ENCODE measurements at regions not wholly inside any gene's neighbourhood (a gene's known extent, or its start where the extent isn't known, plus 50 kb on each side); places are given as distances from the start of the nearest gene placed in this dataset.

DNA sequence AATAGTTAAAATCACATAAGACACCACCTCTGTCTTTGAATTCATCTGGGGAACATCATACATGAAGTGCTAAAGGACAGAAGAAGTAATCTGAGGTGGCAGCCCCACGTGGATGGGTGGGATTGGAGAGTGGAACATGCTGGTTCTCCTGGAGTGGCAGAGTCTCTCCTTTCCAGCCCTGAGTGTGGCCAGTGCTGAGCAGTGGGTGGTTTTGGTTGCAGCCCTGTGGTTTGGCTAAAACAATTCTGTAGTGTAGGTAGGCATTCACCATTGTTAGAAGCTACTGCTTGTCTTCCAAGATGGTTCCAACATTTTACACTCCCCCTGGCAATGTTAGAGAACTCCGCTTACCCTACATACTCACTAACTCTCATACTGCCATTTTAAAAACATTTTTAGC is 396.4 kb upstream of the MEX3C start:
- H3K27me3 ChIP-seq (replicated peaks in 1 of 2; ENCODE audit: control insufficient read depth in 2 of 2, insufficient read depth in 2 of 2, low read length in 1 of 2) = no peaks in the 10 kb centered on the region
- TF ChIP-seq RELA (IDR thresholded peaks at IDR 0.05; ENCODE audit: borderline replicate concordance, partially characterized antibody) (no peak), POLR2AphosphoS5 (IDR thresholded peaks at IDR 0.05; ENCODE audit: low read length) (no peak), HDAC2 (IDR thresholded peaks at IDR 0.05) (no peak), YY1 (IDR thresholded peaks at IDR 0.05; ENCODE audit: low read depth, low read length) (no peak), ZNF622 (IDR thresholded peaks at IDR 0.05) (no peak), SMAD1 (IDR thresholded peaks at IDR 0.05; ENCODE audit: low read depth, partially characterized antibody) (no peak), KDM1A (IDR thresholded peaks at IDR 0.05; ENCODE audit: borderline replicate concordance) (no peak), RUNX3 (IDR thresholded peaks at IDR 0.05; ENCODE audit: low read length) (no peak), ATF7 (IDR thresholded peaks at IDR 0.05; ENCODE audit: low read depth) (no peak), STAT3 (IDR thresholded peaks at IDR 0.05; ENCODE audit: low read depth, low read length) (no peak), ASH2L (IDR thresholded peaks at IDR 0.05; ENCODE audit: borderline replicate concordance, low read depth) (no peak), KLF5 (IDR thresholded peaks at IDR 0.05; ENCODE audit: partially characterized antibody) (no peak)
- TF ChIP-seq, protein P1, sequence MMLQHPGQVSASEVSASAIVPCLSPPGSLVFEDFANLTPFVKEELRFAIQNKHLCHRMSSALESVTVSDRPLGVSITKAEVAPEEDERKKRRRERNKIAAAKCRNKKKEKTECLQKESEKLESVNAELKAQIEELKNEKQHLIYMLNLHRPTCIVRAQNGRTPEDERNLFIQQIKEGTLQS (IDR thresholded peaks at IDR 0.05; ENCODE audit: borderline replicate concordance, extremely low read depth, low read depth, low read length) = no peak
- TF ChIP-seq, protein P2, sequence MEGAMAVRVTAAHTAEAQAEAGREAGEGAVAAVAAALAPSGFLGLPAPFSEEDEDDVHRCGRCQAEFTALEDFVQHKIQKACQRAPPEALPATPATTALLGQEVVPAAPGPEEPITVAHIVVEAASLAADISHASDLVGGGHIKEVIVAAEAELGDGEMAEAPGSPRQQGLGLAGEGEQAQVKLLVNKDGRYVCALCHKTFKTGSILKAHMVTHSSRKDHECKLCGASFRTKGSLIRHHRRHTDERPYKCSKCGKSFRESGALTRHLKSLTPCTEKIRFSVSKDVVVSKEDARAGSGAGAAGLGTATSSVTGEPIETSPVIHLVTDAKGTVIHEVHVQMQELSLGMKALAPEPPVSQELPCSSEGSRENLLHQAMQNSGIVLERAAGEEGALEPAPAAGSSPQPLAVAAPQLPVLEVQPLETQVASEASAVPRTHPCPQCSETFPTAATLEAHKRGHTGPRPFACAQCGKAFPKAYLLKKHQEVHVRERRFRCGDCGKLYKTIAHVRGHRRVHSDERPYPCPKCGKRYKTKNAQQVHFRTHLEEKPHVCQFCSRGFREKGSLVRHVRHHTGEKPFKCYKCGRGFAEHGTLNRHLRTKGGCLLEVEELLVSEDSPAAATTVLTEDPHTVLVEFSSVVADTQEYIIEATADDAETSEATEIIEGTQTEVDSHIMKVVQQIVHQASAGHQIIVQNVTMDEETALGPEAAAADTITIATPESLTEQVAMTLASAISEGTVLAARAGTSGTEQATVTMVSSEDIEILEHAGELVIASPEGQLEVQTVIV (IDR thresholded peaks at IDR 0.05; ENCODE audit: borderline replicate concordance, partially characterized antibody) = no peak
- TF ChIP-seq, protein P3, sequence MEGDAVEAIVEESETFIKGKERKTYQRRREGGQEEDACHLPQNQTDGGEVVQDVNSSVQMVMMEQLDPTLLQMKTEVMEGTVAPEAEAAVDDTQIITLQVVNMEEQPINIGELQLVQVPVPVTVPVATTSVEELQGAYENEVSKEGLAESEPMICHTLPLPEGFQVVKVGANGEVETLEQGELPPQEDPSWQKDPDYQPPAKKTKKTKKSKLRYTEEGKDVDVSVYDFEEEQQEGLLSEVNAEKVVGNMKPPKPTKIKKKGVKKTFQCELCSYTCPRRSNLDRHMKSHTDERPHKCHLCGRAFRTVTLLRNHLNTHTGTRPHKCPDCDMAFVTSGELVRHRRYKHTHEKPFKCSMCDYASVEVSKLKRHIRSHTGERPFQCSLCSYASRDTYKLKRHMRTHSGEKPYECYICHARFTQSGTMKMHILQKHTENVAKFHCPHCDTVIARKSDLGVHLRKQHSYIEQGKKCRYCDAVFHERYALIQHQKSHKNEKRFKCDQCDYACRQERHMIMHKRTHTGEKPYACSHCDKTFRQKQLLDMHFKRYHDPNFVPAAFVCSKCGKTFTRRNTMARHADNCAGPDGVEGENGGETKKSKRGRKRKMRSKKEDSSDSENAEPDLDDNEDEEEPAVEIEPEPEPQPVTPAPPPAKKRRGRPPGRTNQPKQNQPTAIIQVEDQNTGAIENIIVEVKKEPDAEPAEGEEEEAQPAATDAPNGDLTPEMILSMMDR (IDR thresholded peaks at IDR 0.05 in 2 of 3, conservative IDR thresholded peaks at IDR 0.05 in 1 of 3; ENCODE audit: control insufficient read depth in 2 of 3, extremely low read depth in 1 of 3, insufficient read depth in 1 of 3, low read depth in 3 of 3, low read length in 3 of 3) = no peak
- TF ChIP-seq, protein P4, sequence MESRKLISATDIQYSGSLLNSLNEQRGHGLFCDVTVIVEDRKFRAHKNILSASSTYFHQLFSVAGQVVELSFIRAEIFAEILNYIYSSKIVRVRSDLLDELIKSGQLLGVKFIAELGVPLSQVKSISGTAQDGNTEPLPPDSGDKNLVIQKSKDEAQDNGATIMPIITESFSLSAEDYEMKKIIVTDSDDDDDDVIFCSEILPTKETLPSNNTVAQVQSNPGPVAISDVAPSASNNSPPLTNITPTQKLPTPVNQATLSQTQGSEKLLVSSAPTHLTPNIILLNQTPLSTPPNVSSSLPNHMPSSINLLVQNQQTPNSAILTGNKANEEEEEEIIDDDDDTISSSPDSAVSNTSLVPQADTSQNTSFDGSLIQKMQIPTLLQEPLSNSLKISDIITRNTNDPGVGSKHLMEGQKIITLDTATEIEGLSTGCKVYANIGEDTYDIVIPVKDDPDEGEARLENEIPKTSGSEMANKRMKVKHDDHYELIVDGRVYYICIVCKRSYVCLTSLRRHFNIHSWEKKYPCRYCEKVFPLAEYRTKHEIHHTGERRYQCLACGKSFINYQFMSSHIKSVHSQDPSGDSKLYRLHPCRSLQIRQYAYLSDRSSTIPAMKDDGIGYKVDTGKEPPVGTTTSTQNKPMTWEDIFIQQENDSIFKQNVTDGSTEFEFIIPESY (IDR thresholded peaks at IDR 0.05) = no peak
- H3K4me3 ChIP-seq = no peak overlapping the region
- in situ Hi-C loops (cut with MboI) = no loop called here
- SMC1A ChIA-PET (ENCODE audit: uncharacterized antibody, unreplicated experiment) = no interaction called here
- DNase-seq (ENCODE audit: low read depth, low spot score) = no peak
- ATAC-seq = no peak
- CTCF ChIA-PET = no interaction called here
- no peak overlapping the region for H2AFZ ChIP-seq (ENCODE audit: control insufficient read depth, low read depth, low read length)
- BruUV-seq (replicated peaks) = no TSS peak
- intact Hi-C loops (cut with micrococcal nuclease; ENCODE audit: unreplicated experiment) = no loop called here
- no peaks in the 10 kb centered on the region for H4K20me1 ChIP-seq (ENCODE audit: control insufficient read depth, insufficient read depth)
- no peak overlapping the region for H3K4me2 ChIP-seq (ENCODE audit: control insufficient read depth, insufficient read depth)
- H3K79me2 ChIP-seq (ENCODE audit: control insufficient read depth, insufficient read depth, low read length) = no peaks in the 10 kb centered on the region
- H3K4me1 ChIP-seq (ENCODE audit: control insufficient read depth, insufficient read depth, low read length) = no peaks in the 10 kb centered on the region
- H3K36me3 ChIP-seq (ENCODE audit: control insufficient read depth in 2 of 2, insufficient read depth in 2 of 2, low read length in 1 of 2) = no peaks in the 10 kb centered on the region
- WGBS (ENCODE audit: insufficient coverage, insufficient replicate concordance, low lambda C conversion rate, missing lambda C conversion rate) = 20% methylated on average over 2 of the region's 2 CpGs
- H3K27ac ChIP-seq (ENCODE audit: control insufficient read depth, insufficient read depth) = no peak overlapping the region
- no peak for FAIRE-seq
- H3K9ac ChIP-seq (ENCODE audit: control insufficient read depth, insufficient read depth, low read length) = no peak overlapping the region
- H3K9me3 ChIP-seq (replicated peaks; ENCODE audit: control insufficient read depth, insufficient read depth, low read length) = no peaks in the 10 kb centered on the region; the same call in 2 of the 3 replicates
- RAD21 ChIA-PET (ENCODE audit: unreplicated experiment) = no interaction called here
- POLR2A ChIA-PET = no interaction called here

Data from GM12878 (cell line).